GM21447 (cell line): ENCODE measurements at regions not wholly inside any gene's neighbourhood (a gene's known extent, or its start where the extent isn't known, plus 50 kb on each side); places are given as distances from the start of the nearest gene placed in this dataset.
"Not testable (repeated sequence)": the region's sequence is repeated elsewhere in the genome, so short reads cannot be mapped to it uniquely, and the experiment has no call there.

Experiments used
- ATAC-seq: cut with Tn5 transposase; IDR thresholded peaks from one replicate; pipeline ENCODE4 v1.9.1; 2021; ENCODE audit not compliant: unreplicated experiment

DNA sequence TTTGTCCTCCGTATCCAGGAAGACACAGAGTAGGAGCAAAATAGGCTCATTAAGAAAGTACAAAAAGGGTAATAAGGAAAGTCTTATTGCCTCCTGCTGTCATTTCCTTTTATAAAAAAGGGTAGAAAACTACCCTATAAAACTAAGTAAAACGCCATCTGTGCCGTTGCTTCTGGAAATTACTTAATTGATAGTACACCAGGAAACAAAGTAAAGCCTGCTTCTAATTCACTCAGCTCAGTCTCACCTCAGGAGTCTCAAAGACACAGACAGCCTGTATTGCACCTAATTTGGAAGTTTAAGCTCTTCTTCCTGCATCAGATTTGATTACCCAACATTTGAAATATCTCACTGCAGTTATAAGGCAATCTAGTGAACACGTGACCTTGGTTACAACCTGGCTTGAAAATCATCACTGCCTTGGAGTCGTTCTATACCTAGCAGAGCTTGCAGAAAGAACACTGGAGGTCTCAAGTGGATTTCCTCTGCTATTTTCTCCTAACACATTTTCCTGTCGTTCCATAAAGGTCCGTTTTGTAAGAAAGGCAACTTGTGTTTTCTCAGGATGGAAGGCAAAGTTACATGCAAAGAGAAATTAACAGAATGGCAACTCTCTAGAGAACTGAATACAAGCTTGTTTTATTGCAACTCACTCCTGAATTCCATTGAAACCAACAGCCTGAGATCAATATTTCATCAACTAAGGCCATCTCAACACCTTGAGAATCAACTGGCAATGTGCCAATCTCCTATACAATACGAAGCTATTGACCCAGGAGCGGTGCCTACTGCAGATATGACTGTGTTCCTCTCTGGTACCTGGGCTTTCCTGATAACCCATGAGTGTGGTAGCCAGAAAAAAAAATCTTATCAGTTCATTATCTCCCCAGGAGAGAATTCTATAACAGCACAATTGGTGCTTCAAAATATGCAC lies 203.3 kb upstream of the LMCD1 start:
- no peak for ATAC-seq

GRCh38 chr3:8301977-8302735 lies 199.5 kb upstream of the LMCD1 start:
- no peak for ATAC-seq

DNA sequence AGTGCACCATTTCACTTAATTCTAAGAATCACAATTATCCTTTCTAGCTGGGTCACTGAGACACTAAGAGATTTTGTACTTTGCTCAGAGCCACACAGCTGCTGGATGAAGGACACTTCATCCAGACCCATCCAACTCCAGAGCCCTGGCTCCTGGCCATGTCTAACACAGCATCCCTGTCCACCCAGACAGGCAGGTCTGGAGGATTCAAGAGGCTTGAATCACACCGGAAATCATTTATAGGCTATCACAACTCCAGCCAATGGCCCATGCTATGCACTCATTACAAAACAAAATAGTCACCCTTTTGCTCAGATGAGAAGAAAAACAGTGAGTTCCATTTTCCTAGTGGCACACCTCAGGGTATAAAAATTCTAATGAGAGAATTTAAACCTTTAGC lies 198.2 kb upstream of the LMCD1 start:
- ATAC-seq: no peak

DNA sequence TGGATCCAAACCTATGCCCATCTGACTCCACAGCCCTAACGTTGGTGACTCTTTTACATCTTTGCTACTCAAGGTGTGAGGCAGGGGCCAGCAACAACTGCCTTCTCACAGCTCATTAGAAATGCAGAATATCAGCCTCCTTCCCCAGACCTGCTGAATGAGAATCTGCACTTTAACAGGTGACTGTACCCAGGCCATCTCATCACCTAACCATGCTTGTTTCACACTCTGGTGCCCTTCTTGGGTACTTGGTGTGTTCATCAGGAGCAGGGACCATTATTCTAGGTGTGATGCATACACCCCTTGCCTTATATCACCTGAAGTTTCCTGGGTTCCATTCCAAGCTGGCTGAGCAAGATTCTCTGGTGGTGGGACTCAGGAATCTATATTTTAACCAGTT lies 196.3 kb upstream of the LMCD1 start:
- no peak for ATAC-seq

GRCh38 chr3:8307545-8308110 lies 194.0 kb upstream of the LMCD1 start:
- ATAC-seq: no peak

DNA sequence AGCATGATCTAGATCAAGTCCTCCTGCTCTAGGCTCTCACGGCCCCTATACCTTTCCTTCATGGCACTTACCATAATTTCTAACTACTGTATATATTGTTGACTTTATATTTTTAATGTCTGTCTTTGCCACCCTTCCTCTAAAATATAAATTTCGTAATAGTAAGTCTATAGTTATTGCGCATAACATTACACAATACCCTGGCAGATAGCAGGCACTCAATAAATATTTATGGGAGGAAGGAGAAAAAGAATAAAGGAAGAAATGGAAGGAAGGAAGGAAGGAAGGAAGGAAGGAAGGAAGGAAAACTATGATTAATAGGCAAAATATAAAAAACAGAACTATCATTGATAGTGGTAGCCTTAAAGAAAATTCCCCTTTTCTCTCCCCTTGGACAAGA lies 190.3 kb upstream of the LMCD1 start:
- no peak for ATAC-seq

- ATAC-seq: no peak
Measured at GRCh38 chr3:8312685-8313084, 188.9 kb upstream of the LMCD1 start.

GRCh38 chr3:8313560-8314267 lies 187.9 kb upstream of the LMCD1 start:
- no peak for ATAC-seq

DNA sequence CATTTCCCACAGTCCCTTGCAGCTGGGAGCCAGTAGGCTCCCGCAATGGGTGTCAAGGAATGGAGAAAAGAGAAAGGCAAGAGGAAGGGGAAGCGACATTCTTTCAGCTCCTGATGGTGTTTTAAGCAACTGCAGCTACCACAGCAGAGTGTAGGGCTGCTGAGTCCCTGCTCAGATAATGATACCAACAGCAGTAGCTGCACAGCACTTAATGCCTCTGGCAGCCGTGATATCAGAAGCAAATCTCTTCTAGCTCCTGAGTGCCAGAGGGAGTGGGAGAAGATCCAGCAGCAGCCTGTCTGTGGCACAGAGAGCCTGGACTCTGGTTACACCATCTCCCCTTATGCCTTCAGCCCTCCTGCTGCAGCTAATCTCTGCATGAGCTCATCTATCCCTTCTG lies 186.1 kb upstream of the LMCD1 start:
- ATAC-seq: not testable (repeated sequence)

GRCh38 chr3:8317661-8318649 lies 183.7 kb upstream of the LMCD1 start:
- no peak for ATAC-seq

DNA sequence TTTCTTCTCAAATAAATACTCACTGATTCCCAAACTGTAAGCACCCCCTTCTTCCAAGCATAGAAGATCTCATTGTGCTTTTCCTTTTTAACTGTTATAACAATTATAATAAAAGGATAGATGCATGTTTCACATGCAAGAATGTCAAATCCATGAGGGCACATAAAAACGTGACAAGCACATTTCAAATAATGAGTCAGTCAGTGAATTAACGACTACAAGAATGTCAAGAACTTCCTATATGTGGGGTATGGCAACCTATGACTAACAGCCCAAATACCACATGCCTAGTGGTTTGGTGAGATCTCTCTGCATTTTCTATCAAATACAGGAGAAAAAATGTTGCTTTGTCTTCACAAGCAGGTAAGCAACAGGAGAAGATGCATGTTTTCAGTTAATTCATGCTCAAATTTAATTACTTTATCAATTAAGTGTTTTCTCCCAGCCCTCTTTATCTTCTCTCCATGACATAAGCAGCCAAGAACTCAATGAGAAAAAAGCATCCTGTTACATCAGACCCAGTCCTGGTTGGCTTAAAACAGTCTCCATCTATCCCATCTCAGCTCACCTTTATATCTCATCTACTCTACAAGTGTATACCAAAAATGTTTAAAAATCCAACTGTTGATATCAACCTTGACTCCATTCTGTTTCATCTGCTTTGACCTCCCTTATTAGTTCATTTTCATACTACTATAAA lies 181.5 kb upstream of the LMCD1 start:
- no peak for ATAC-seq

- no peak for ATAC-seq
Measured at GRCh38 chr3:8320711-8321458, 180.7 kb upstream of the LMCD1 start.

- peak; percentile 70 for ATAC-seq
Measured at GRCh38 chr3:8324747-8325146, 176.9 kb upstream of the LMCD1 start.

GRCh38 chr3:8325306-8325705 lies 176.3 kb upstream of the LMCD1 start:
- no peak for ATAC-seq

GRCh38 chr3:8325833-8326232 lies 175.8 kb upstream of the LMCD1 start:
- not testable (repeated sequence) for ATAC-seq

GRCh38 chr3:8327739-8328138 lies 173.9 kb upstream of the LMCD1 start:
- no peak for ATAC-seq

GRCh38 chr3:8328967-8329366 lies 172.7 kb upstream of the LMCD1 start:
- ATAC-seq: no peak

DNA sequence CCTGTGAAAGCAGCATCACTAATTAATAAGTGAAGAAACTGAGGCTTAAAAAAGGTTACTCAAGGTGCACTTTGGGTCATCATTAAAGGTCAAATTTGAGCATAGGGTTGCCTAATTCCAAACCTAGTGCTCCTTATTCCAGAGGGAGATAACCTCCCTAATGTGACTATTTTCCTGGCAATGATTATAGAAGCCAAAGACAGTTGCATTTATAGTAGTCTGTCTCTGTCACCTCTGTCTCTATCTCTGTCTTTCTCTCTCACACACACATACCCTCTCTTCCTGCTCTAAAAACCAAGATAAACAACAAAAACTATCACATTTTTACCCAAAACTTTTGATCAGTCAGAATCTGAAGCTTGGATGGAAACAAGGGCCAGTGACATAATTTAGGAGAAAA lies 172.0 kb upstream of the LMCD1 start:
- no peak for ATAC-seq

DNA sequence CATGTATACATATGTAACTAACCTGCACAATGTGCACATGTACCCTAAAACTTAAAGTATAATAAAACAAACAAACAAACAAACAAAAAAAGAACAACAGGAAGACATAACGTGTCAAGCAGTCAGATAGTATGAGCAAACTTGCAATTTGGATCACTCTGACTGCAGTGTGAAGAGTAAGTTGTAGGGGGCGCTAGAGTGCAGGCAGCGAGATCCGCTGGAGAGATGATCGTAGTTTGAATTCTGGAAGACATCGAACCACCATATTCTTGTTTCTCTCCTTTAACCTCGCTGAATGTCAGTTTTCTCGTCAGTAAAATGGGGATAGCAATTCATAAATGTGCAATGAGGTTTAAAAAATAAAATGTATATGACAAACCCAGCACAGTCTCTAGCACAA lies 165.2 kb upstream of the LMCD1 start:
- no peak for ATAC-seq
